Caco-2 (cell line): ENCODE measurements at regions not wholly inside any gene's neighbourhood (a gene's known extent, or its start where the extent isn't known, plus 50 kb on each side); places are given as distances from the start of the nearest gene placed in this dataset.

Experiments used
- BruUV-seq: library from RNA; stranded (reverse); fragments of 400-500 nt; replicated peaks from 2 replicates; lab custom pipeline; 2021; lab: Mats Ljungman, UMichigan
- CTCF ChIA-PET: fragments of 300-600 bp; sonication (Branson Sonifier 250); formaldehyde crosslinking; loops from one replicate; lab custom pipeline; 2022; ENCODE audit warnings: antibody characterized with exemption; lab: Charles Lee
- POLR2A ChIA-PET: fragments of 300-600 bp; sonication (Branson Sonifier 250); formaldehyde crosslinking; loops from one replicate; lab custom pipeline; 2022; ENCODE audit warnings: antibody characterized with exemption; lab: Charles Lee
- DNase-seq, 2 experiments: peaks; one replicate each; pipeline versions ENCODE4 v3.0.0 to v3.0.0-alpha.2; 2020 to 2022
- H3K27me3 ChIP-seq: replicated peaks from 2 replicates; pipeline ENCODE4 v1.6.0; 2011; ENCODE audit warnings: low read length; ENCODE audit not compliant: control insufficient read depth, insufficient read depth
- H3K36me3 ChIP-seq: 2 replicates; pipeline ENCODE4 v1.5.1; 2011; ENCODE audit warnings: low read length; ENCODE audit not compliant: control insufficient read depth, insufficient read depth
- H3K4me1 ChIP-seq: fragments of 250-450 bp; sonication (Bioruptor Pico); 2 replicates; pipeline ENCODE4 v1.5.1; 2020; ENCODE audit warnings: mild to moderate bottlenecking
- H3K4me3 ChIP-seq: 2 replicates; pipeline ENCODE4 v1.5.1; 2011; ENCODE audit warnings: low read depth, mild to moderate bottlenecking, control low read depth, low read length
- H3K9me3 ChIP-seq: fragments of 250-450 bp; sonication (Bioruptor Pico); 2 replicates; pipeline ENCODE4 v1.5.1; 2020; ENCODE audit warnings: mild to moderate bottlenecking, moderate library complexity
- H3K27ac Mint-ChIP-seq: one replicate; pipeline ENCODE4 v1.8.0; 2022; ENCODE audit warnings: mixed read lengths; ENCODE audit not compliant: unreplicated experiment
- H3K27me3 Mint-ChIP-seq: one replicate; pipeline ENCODE4 v1.8.0; 2022; ENCODE audit warnings: mixed read lengths; ENCODE audit not compliant: insufficient read depth, unreplicated experiment
- H3K36me3 Mint-ChIP-seq: one replicate; pipeline ENCODE4 v1.8.0; 2022; ENCODE audit warnings: mild to moderate bottlenecking, mixed read lengths; ENCODE audit not compliant: insufficient read depth, unreplicated experiment
- H3K4me1 Mint-ChIP-seq: one replicate; pipeline ENCODE4 v1.8.0; 2022; ENCODE audit warnings: low read depth, mixed read lengths; ENCODE audit not compliant: unreplicated experiment
- H3K4me3 Mint-ChIP-seq: one replicate; pipeline ENCODE4 v1.8.0; 2022; ENCODE audit warnings: mild to moderate bottlenecking, moderate library complexity, mixed read lengths; ENCODE audit not compliant: unreplicated experiment
- H3K9me3 Mint-ChIP-seq: one replicate; pipeline ENCODE4 v1.8.0; 2022; ENCODE audit warnings: mixed read lengths; ENCODE audit not compliant: unreplicated experiment
- CTCF ChIP-seq, 2 experiments: fragments of 200-600 bp in 1 of 2; IDR thresholded peaks; 1 replicate in 1 of 2; 2 replicates in 1 of 2; pipeline versions ENCODE4 v1.5.1 to v1.8.0; 2011 to 2022; ENCODE audit warnings: antibody characterized with exemption in 1 of 2, control low read depth in 1 of 2, inconsistent platforms in 1 of 2, low read depth in 1 of 2, low read length in 1 of 2, mild to moderate bottlenecking in 1 of 2, moderate library complexity in 1 of 2; ENCODE audit not compliant: insufficient read depth in 1 of 2, severe bottlenecking in 1 of 2, unreplicated experiment in 1 of 2
- intact Hi-C: fragments of 100-400 bp; cut with micrococcal nuclease; formaldehyde crosslinking; loops from one replicate; pipeline ENCODE4 v1.10.0; 2022; ENCODE audit not compliant: unreplicated experiment

DNA sequence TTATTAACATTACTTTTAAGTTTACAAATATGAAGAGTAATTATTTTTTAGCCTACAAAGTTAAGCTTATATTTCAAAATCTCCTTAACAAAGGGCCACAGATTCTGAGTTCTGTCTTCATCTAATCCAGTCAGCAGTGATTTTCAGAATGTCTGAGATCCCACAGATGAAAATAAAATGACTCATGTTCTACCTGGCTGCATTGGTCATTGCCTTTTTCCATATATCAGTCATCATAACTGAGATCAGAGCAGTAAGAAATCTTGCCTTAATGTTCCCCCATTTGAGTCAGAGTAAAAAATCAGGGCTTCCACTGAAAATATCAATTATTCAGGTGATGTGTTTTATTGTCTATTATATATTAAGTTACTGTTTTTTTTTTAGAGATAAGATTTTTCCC lies 416.1 kb downstream of the MRPL39 start:
- no peak overlapping the region for H3K4me3 ChIP-seq
- no peak for TF ChIP-seq CTCF (IDR thresholded peaks at IDR 0.05; ENCODE audit: insufficient read depth in 1 of 2, low read depth in 1 of 2, low read length in 1 of 2, severe bottlenecking in 1 of 2, unreplicated experiment in 1 of 2)
- peaks cover 7% of the 10 kb centered on the region for H3K9me3 Mint-ChIP-seq
- BruUV-seq, result no TSS peak
- no peaks in the 10 kb centered on the region for H3K4me1 Mint-ChIP-seq
- H3K36me3 ChIP-seq, result no peaks in the 10 kb centered on the region
- intact Hi-C loops, result no loop called here
- H3K27me3 ChIP-seq, result no peaks in the 10 kb centered on the region
- DNase-seq, result no peak
- no peaks in the 10 kb centered on the region for H3K27me3 Mint-ChIP-seq
- CTCF ChIA-PET, result no interaction called here
- no peaks in the 10 kb centered on the region for H3K36me3 Mint-ChIP-seq
- no peak overlapping the region for H3K27ac Mint-ChIP-seq
- no peaks in the 10 kb centered on the region for H3K9me3 ChIP-seq
- H3K4me3 Mint-ChIP-seq, result no peak overlapping the region
- POLR2A ChIA-PET, result no interaction called here
- no peaks in the 10 kb centered on the region for H3K4me1 ChIP-seq

DNA sequence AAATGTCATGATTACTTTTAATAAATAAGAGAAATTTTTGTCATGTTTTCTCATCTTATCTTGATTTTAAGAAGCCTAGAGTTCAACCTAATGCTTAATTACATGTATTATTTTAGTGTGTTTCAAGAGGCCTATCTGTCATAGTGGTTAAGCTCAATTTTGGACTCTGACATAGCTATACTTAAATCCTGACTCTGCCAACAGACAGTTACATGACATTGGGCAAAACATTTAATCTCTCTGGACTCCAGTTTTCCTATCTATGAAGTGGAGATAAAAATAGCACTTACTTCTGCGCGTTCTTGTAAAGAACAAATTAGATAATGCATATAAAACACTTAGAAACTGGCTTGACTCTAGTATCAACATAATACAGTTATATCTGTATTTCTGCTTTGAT lies 417.8 kb downstream of the MRPL39 start:
- ChIA-PET POLR2A (no interaction called here), CTCF (no interaction called here)
- Mint-ChIP-seq H3K36me3 (no peaks in the 10 kb centered on the region), H3K9me3 (no peaks in the 10 kb centered on the region), H3K4me3 (no peak overlapping the region), H3K4me1 (no peaks in the 10 kb centered on the region), H3K27me3 (no peaks in the 10 kb centered on the region), H3K27ac (no peak overlapping the region)
- no peak overlapping the region for H3K4me3 ChIP-seq
- intact Hi-C loops, result no loop called here
- no peaks in the 10 kb centered on the region for H3K4me1 ChIP-seq
- H3K9me3 ChIP-seq, result no peaks in the 10 kb centered on the region
- TF ChIP-seq CTCF (IDR thresholded peaks at IDR 0.05; ENCODE audit: insufficient read depth in 1 of 2, low read depth in 1 of 2, low read length in 1 of 2, severe bottlenecking in 1 of 2, unreplicated experiment in 1 of 2), result no peak
- no peak for DNase-seq
- H3K27me3 ChIP-seq, result no peaks in the 10 kb centered on the region
- H3K36me3 ChIP-seq, result no peaks in the 10 kb centered on the region
- BruUV-seq, result no TSS peak

DNA sequence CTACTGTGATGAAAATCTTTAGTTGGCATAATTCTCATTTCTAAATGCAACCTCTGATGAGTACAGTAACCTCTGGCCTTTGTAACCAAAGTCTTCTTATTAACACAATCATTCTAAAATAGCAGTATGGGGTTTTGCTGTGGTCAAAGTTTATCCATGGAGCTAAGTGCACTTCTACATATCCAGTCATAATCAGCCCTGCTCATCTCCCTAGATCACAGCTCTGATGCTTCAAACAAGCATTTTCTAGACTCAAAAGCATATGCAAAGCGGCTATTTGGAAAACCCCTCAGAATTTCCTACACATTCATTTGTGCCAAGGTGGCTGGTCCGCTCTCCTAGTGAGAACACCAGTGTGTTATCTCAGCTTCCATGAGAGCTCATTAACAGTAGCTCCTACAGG lies 418.6 kb downstream of the MRPL39 start:
- DNase-seq, result no peak
- ChIA-PET POLR2A (no interaction called here), CTCF (no interaction called here)
- Mint-ChIP-seq H3K9me3 (no peaks in the 10 kb centered on the region), H3K27me3 (no peaks in the 10 kb centered on the region), H3K27ac (no peak overlapping the region), H3K4me3 (no peak overlapping the region), H3K4me1 (no peaks in the 10 kb centered on the region), H3K36me3 (no peaks in the 10 kb centered on the region)
- Histone ChIP-seq H3K27me3 (no peaks in the 10 kb centered on the region), H3K4me1 (no peaks in the 10 kb centered on the region), H3K4me3 (no peak overlapping the region), H3K9me3 (no peaks in the 10 kb centered on the region), H3K36me3 (no peaks in the 10 kb centered on the region)
- no TSS peak for BruUV-seq
- intact Hi-C loops, result no loop called here
- TF ChIP-seq CTCF (IDR thresholded peaks at IDR 0.05; ENCODE audit: insufficient read depth in 1 of 2, low read depth in 1 of 2, low read length in 1 of 2, severe bottlenecking in 1 of 2, unreplicated experiment in 1 of 2), result no peak
